Fibroblast of lung (primary cell): ENCODE measurements at regions not wholly inside any gene's neighbourhood (a gene's known extent, or its start where the extent isn't known, plus 50 kb on each side); places are given as distances from the start of the nearest gene placed in this dataset.
"Not testable (repeated sequence)": the region's sequence is repeated elsewhere in the genome, so short reads cannot be mapped to it uniquely, and the experiment has no call there.

ENCODE experiments used
- DNase-seq, 2 donors: peaks; one replicate each; pipeline versions ENCODE4 v3.0.0 to v3.0.0-alpha.2; 2010; ENCODE audit warnings: low read depth in 2 of 2
- H2AFZ ChIP-seq: 2 replicates; pipeline ENCODE4 v1.5.1; 2012; ENCODE audit warnings: low read length, control low read depth, inconsistent platforms
- H3K27ac ChIP-seq: 2 replicates; pipeline ENCODE4 v1.5.1; 2011; ENCODE audit warnings: low read length, control low read depth; ENCODE audit not compliant: insufficient read depth
- H3K27me3 ChIP-seq: 2 replicates; pipeline ENCODE4 v1.5.1; 2011; ENCODE audit warnings: mild to moderate bottlenecking, low read length; ENCODE audit not compliant: control insufficient read depth, insufficient read depth
- H3K36me3 ChIP-seq: 2 replicates; pipeline ENCODE4 v1.5.1; 2011; ENCODE audit warnings: low read length; ENCODE audit not compliant: control insufficient read depth, insufficient read depth
- H3K4me1 ChIP-seq: 2 replicates; pipeline ENCODE4 v1.5.1; 2011; ENCODE audit warnings: low read length; ENCODE audit not compliant: control insufficient read depth, insufficient read depth; ENCODE audit errors: extremely low read depth
- H3K4me2 ChIP-seq: 2 replicates; pipeline ENCODE4 v1.5.1; 2011; ENCODE audit warnings: low read length, control low read depth; ENCODE audit not compliant: insufficient read depth; ENCODE audit errors: extremely low read depth
- H3K4me3 ChIP-seq, 4 experiments: fragments of 200-600 bp in 1 of 4; sonication (generic) in 1 of 4; replicated peaks in 1 of 4; 2 replicates each; pipeline ENCODE4 v1.5.1; 2011 to 2016; ENCODE audit warnings: low read length in 4 of 4, low read depth in 3 of 4, mild to moderate bottlenecking in 3 of 4, control low read depth in 2 of 4, inconsistent platforms in 1 of 4, mixed read lengths in 1 of 4; ENCODE audit not compliant: insufficient read depth in 1 of 4; ENCODE audit errors: control extremely low read depth in 1 of 4
- H3K79me2 ChIP-seq: 2 replicates; pipeline ENCODE4 v1.5.1; 2012; ENCODE audit warnings: mild to moderate bottlenecking, low read length, inconsistent platforms; ENCODE audit not compliant: control insufficient read depth, insufficient read depth
- H3K9ac ChIP-seq: 2 replicates; pipeline ENCODE4 v1.5.1; 2011; ENCODE audit warnings: mild to moderate bottlenecking, low read length, control low read depth; ENCODE audit not compliant: insufficient read depth
- H3K9me3 ChIP-seq: 2 replicates; pipeline ENCODE4 v1.5.1; 2012; ENCODE audit warnings: low read depth, low read length; ENCODE audit not compliant: control insufficient read depth, insufficient read depth
- H4K20me1 ChIP-seq: 2 replicates; pipeline ENCODE4 v1.5.1; 2011; ENCODE audit warnings: low read length; ENCODE audit not compliant: control insufficient read depth, insufficient read depth; ENCODE audit errors: extremely low read depth
- EZH2 ChIP-seq: IDR thresholded peaks from 2 replicates; pipeline ENCODE4 v1.5.1; 2012; ENCODE audit warnings: low read length, control low read depth, mild to moderate bottlenecking; ENCODE audit errors: missing control alignments
- TF ChIP-seq, protein P1 (sequence below), 2 donors: IDR thresholded peaks in 1 of 2; conservative IDR thresholded peaks in 1 of 2; 1 replicate in 1 of 2; 2 replicates in 1 of 2; pipeline ENCODE4 v1.5.1; 2011 to 2012; ENCODE audit warnings: low read length in 2 of 2, control low read depth in 1 of 2, inconsistent platforms in 1 of 2, low read depth in 1 of 2, mild to moderate bottlenecking in 1 of 2

DNA sequence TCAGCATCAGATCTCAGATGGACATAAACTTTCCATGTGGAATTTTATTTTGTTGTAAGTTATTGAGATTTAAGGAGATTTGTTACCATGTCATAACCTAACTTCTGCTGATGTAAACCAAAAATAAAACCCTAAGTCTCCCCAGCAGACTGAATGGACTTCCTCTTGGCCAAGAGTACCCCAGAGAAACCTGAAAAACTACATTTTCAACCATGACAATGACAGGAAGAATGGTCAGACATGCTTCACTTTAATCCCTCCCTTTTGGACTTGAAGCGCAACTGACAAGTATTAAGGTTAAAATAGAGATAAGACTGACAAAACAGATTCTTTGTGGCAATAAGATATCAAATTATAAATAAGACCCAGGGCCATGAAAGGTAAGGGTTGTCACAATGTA lies 579.7 kb upstream of the RAG2 start:
- Histone ChIP-seq H2AFZ (no peak overlapping the region), H3K9me3 (no peaks in the 10 kb centered on the region), H3K79me2 (no peaks in the 10 kb centered on the region), H3K27ac (no peak overlapping the region), H3K9ac (no peak overlapping the region), H3K4me3 (no peak overlapping the region), H4K20me1 (no peaks in the 10 kb centered on the region), H3K27me3 (no peaks in the 10 kb centered on the region), H3K36me3 (no peaks in the 10 kb centered on the region), H3K4me1 (no peaks in the 10 kb centered on the region), H3K4me2 (no peak overlapping the region)
- no peak for DNase-seq
- no peak for TF ChIP-seq EZH2
- TF ChIP-seq, protein P1, sequence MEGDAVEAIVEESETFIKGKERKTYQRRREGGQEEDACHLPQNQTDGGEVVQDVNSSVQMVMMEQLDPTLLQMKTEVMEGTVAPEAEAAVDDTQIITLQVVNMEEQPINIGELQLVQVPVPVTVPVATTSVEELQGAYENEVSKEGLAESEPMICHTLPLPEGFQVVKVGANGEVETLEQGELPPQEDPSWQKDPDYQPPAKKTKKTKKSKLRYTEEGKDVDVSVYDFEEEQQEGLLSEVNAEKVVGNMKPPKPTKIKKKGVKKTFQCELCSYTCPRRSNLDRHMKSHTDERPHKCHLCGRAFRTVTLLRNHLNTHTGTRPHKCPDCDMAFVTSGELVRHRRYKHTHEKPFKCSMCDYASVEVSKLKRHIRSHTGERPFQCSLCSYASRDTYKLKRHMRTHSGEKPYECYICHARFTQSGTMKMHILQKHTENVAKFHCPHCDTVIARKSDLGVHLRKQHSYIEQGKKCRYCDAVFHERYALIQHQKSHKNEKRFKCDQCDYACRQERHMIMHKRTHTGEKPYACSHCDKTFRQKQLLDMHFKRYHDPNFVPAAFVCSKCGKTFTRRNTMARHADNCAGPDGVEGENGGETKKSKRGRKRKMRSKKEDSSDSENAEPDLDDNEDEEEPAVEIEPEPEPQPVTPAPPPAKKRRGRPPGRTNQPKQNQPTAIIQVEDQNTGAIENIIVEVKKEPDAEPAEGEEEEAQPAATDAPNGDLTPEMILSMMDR (conservative IDR thresholded peaks at IDR 0.05 in 1 of 2, IDR thresholded peaks at IDR 0.05 in 1 of 2; ENCODE audit: low read depth in 1 of 2, low read length in 2 of 2), result no peak

DNA sequence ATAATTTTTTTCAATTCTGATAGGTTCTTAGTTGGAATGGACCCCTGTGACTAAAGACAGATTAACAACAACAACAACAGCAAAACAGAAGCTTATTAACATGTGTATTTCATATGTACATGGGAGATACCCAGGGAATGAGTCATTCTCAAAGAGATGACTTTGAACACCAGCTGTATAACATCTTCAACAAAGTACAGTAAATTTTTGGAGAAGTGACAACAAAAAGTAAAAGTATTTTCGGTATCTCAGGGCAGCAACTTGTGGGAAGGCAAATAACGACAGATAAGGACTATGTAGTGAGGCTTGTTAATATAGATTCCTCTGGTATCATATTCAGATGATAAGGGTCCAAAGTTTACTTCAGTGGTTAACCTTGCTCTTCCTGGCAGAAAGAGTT lies 573.4 kb upstream of the RAG2 start:
- H3K4me2 ChIP-seq, result no peak overlapping the region
- TF ChIP-seq EZH2, result no peak
- TF ChIP-seq, protein P1 (conservative IDR thresholded peaks at IDR 0.05 in 1 of 2, IDR thresholded peaks at IDR 0.05 in 1 of 2; ENCODE audit: low read depth in 1 of 2, low read length in 2 of 2), result no peak
- H2AFZ ChIP-seq, result no peak overlapping the region
- no peak overlapping the region for H3K27ac ChIP-seq
- H3K4me3 ChIP-seq, result no peak overlapping the region
- no peaks in the 10 kb centered on the region for H3K79me2 ChIP-seq
- no peak overlapping the region for H3K9ac ChIP-seq
- no peak for DNase-seq
- H3K4me1 ChIP-seq, result no peaks in the 10 kb centered on the region
- H3K27me3 ChIP-seq, result no peaks in the 10 kb centered on the region
- H3K36me3 ChIP-seq, result no peaks in the 10 kb centered on the region
- no peaks in the 10 kb centered on the region for H4K20me1 ChIP-seq
- no peaks in the 10 kb centered on the region for H3K9me3 ChIP-seq

DNA sequence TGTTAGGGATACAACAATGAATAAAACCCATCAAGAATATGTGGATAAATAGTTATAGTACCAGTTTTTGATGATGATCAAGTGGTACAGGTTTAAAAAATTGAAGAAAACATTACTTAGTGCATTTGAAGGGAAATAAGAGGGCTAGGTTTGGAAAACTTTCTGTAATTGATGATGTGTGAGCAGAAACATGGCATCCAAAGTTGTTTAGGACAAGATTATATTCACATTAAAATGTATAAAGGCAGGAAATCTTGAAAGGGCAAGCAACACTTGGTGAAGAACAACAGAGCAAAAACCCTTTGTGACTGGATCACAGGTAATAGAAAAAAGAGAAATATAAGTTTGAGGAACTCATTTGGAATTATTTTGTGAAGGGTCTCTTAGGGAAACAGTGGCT lies 572.3 kb upstream of the RAG2 start:
- H4K20me1 ChIP-seq, result no peaks in the 10 kb centered on the region
- H3K4me1 ChIP-seq, result no peaks in the 10 kb centered on the region
- no peak overlapping the region for H3K4me2 ChIP-seq
- DNase-seq, result no peak
- H3K36me3 ChIP-seq, result no peaks in the 10 kb centered on the region
- no peak overlapping the region for H2AFZ ChIP-seq
- H3K27ac ChIP-seq, result no peak overlapping the region
- H3K79me2 ChIP-seq, result no peaks in the 10 kb centered on the region
- H3K27me3 ChIP-seq, result no peaks in the 10 kb centered on the region
- no peak for TF ChIP-seq EZH2
- TF ChIP-seq, protein P1 (conservative IDR thresholded peaks at IDR 0.05 in 1 of 2, IDR thresholded peaks at IDR 0.05 in 1 of 2; ENCODE audit: low read depth in 1 of 2, low read length in 2 of 2), result no peak
- H3K4me3 ChIP-seq, result no peak overlapping the region
- H3K9me3 ChIP-seq, result no peaks in the 10 kb centered on the region
- no peak overlapping the region for H3K9ac ChIP-seq

DNA sequence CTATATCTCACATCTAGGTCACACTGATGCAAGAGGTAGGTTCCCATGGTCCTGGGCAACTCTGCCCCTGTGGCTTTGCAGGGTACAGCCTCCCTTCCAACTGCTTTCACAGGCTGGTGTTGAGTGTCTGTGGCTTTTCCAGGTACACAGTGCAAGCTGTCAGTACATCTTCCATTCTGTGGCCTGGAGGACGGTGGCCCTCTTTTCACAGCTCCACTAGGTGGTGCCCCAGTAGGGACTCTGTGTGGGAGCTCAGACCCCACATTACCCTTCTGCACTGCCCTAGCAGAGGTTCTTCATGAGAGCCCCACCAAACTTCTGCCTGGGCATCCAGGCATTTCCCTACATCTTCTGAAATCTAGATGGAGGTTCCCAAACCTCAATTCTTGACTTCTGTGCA lies 547.4 kb upstream of the RAG2 start:
- not testable (repeated sequence) for H2AFZ ChIP-seq, H3K27ac ChIP-seq, H3K27me3 ChIP-seq, H4K20me1 ChIP-seq, H3K4me3 ChIP-seq, H3K9me3 ChIP-seq, DNase-seq, H3K9ac ChIP-seq, H3K36me3 ChIP-seq, H3K4me1 ChIP-seq, H3K4me2 ChIP-seq, H3K79me2 ChIP-seq
